Tongue (tissue), 1 donor: ENCODE measurements at regions not wholly inside any gene's neighbourhood (a gene's known extent, or its start where the extent isn't known, plus 50 kb on each side); places are given as distances from the start of the nearest gene placed in this dataset.

ENCODE experiments used
- DNase-seq: peaks from one replicate; pipeline ENCODE4 v3.0.0-alpha.2; 2015

DNA sequence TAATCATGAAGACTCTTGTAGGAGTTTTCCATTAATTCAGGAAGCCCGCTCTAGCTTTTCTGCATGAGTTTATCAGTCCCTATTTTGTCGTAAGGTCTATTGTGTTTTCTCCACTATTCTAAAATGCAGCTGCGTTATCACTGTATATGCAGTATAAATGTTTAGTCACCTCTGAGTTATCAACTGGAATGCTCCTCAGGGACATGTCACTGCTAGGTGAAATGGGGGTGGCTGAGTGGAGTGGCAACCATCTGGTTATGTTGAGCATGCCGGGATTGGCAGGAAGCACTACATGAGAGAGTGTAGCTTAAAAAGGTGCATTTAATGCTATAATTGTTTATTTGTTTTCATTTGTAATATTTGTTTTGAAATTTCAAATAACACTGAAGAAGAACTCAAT, 285.2 kb upstream of the ELAC2 start:
- DNase-seq: no peak

GRCh38 chr17:13302419-13302818, 284.6 kb upstream of the ELAC2 start:
- DNase-seq: no peak

DNA sequence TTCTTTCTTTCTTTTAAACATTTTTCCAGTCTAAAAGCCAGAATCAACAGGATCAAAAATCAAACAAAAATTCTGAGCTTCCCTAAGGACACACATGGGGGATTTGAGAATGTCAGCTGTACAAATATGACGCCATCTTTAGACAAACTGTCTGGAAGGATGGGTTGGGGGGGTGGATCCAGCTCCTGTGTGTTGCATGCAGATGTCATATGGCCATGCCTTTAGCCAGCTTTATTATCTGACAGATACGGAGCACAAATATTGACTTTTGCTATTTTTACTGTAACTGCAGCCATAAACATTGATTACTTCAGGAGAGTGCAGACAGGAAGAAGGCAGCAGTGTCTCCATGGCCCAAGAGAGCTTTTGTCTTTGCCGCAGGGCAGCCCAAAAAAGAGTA, 279.4 kb upstream of the ELAC2 start:
- peak; percentile 50 for DNase-seq

GRCh38 chr17:13293421-13293820, 275.6 kb upstream of the ELAC2 start:
- no peak for DNase-seq

GRCh38 chr17:13292291-13292690, 274.5 kb upstream of the ELAC2 start:
- peak; percentile 12 for DNase-seq

DNA sequence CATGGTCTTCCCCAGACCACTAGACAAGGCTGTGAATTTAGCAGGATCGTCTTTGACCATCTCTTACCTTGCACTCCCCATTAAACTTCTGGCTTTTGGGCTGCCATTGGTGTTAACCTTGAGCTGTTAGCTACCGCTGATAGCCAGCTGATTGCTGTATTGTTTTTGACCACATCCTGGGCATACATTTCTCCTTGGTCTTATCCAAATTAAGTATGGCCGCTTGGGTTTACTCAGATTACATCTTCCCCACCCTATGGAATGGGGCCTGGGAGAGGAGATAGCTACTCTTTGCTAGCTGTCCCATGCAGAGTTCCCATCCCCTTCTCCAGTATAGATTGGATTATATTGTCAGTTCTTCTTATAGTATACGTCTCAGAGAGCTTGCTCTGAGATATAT, 270.4 kb upstream of the ELAC2 start:
- no peak for DNase-seq

GRCh38 chr17:13287226-13287625, 269.4 kb upstream of the ELAC2 start:
- DNase-seq: no peak

- no peak for DNase-seq
Measured at GRCh38 chr17:13283606-13284005, 265.8 kb upstream of the ELAC2 start.

DNA sequence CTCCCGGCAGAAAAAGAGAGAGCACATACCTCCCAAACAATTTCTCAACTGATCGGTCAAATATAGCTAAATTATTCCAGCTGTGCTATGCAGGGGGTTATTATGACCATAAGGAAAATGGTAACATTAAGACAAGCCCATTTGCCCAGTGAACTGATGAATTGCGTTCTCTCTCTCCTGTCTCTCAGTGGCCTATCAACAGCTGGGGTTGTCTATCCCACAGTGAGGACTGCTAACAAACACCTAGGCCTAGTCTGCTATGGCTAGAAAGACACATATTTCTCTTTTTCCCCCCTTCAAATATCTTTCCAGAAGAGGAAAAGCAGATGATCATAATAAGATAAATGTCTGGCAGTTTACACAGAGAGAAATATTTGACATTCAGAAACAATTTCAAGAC, 263.8 kb upstream of the ELAC2 start:
- no peak for DNase-seq

GRCh38 chr17:13273806-13274205, 256.0 kb upstream of the ELAC2 start:
- DNase-seq: no peak

GRCh38 chr17:13272296-13272695, 254.5 kb upstream of the ELAC2 start:
- no peak for DNase-seq

GRCh38 chr17:13268791-13269595, 251.2 kb upstream of the ELAC2 start:
- peak; percentile 3 for DNase-seq

GRCh38 chr17:13266606-13267005, 248.8 kb upstream of the ELAC2 start:
- no peak for DNase-seq

GRCh38 chr17:13265311-13265710, 247.5 kb upstream of the ELAC2 start:
- DNase-seq: no peak

DNA sequence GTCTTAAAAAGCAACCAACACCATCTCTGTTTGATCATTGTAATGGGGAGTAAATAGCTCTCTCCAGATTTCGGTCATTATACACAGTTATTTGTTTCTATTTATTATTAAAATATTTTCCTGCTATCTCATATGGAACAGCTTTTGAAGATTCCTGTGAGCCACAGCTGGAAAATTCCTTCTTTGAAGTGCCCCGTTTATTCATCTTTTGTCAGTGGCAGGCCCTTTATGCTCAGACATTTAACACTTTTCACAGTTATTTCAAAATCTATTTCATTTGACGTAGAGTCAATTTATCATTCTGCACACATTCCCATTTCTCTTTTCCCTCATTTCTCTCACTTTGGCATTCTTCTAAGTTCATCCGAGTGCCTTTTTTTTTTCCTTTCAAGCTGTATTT, 245.9 kb upstream of the ELAC2 start:
- no peak for DNase-seq

DNA sequence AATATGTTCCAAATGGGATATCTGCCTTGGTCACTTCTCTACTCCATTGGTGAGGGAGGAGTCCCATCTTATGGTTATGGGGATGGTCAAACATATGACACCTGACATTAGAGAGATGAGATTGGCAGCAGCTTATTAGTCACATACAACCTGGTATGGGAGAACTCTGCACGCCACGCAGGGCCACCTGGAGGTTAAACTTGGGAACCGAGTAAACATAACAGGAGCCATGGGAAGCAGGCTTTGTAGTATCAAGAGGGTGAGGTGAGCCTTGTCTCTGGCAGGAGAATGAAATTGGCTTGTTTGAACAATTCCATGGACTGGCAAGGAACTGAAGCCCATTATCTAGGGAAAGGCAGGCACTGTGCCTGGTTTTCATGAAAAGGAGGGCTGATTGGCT, 238.7 kb upstream of the ELAC2 start:
- DNase-seq: no peak

- DNase-seq: no peak
Measured at GRCh38 chr17:13253733-13254410, 236.0 kb upstream of the ELAC2 start.

- peak; percentile 78 for DNase-seq
Measured at GRCh38 chr17:13244513-13244912, 226.7 kb upstream of the ELAC2 start.

DNA sequence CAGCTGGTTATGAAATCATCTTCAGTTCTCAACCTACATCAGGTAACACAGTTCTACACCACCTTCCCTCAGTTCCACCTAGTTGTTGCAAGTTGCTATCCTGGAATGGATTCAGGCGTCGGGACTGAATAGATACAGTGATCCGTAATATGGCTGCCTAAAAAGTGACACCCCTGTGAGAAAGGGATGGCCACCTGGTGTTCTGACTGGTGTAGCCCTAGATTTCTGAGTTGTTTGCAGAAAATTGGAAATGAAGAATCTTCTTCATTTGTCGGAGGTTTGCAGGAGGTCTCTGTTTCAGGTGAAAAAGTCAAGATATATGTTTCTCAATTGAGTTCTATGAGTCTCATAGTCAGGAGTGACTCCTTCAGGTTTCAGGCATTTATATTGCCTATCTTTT, 225.8 kb upstream of the ELAC2 start:
- DNase-seq: no peak

GRCh38 chr17:13240851-13241250, 223.0 kb upstream of the ELAC2 start:
- peak; percentile 91 for DNase-seq

- DNase-seq: peak; percentile 13
Measured at GRCh38 chr17:13230350-13231264, 212.8 kb upstream of the ELAC2 start.

GRCh38 chr17:13228225-13228624, 210.4 kb upstream of the ELAC2 start:
- DNase-seq: no peak

- DNase-seq: peak; percentile 62
Measured at GRCh38 chr17:13222975-13223374, 205.1 kb upstream of the ELAC2 start.
